ENCODE measurements at regions not wholly inside any gene's neighbourhood (a gene's known extent, or its start where the extent isn't known, plus 50 kb on each side); places are given as distances from the start of the nearest gene placed in this dataset.

- H3K36me3 ChIP-seq, result no peaks in the 10 kb centered on the region
- no peak for DNase-seq
- no peak overlapping the region for H3K9ac ChIP-seq (ENCODE audit: low read depth in 2 of 2, low read length in 2 of 2)
- intact Hi-C loops (cut with DNase I), result no loop called here
- no peaks in the 10 kb centered on the region for H3K27me3 ChIP-seq
- no peaks in the 10 kb centered on the region for H3K9me3 ChIP-seq
- no peaks in the 10 kb centered on the region for H3K4me1 ChIP-seq
- no peak overlapping the region for H3K4me3 ChIP-seq
- H3K27ac ChIP-seq, result no peak overlapping the region
- TF ChIP-seq, protein P1, sequence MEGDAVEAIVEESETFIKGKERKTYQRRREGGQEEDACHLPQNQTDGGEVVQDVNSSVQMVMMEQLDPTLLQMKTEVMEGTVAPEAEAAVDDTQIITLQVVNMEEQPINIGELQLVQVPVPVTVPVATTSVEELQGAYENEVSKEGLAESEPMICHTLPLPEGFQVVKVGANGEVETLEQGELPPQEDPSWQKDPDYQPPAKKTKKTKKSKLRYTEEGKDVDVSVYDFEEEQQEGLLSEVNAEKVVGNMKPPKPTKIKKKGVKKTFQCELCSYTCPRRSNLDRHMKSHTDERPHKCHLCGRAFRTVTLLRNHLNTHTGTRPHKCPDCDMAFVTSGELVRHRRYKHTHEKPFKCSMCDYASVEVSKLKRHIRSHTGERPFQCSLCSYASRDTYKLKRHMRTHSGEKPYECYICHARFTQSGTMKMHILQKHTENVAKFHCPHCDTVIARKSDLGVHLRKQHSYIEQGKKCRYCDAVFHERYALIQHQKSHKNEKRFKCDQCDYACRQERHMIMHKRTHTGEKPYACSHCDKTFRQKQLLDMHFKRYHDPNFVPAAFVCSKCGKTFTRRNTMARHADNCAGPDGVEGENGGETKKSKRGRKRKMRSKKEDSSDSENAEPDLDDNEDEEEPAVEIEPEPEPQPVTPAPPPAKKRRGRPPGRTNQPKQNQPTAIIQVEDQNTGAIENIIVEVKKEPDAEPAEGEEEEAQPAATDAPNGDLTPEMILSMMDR (IDR thresholded peaks at IDR 0.05), result no peak
Observed at GRCh38 chr10:36033808-36034207, 391.7 kb upstream of the FZD8 start.

- TF ChIP-seq, protein P1 (IDR thresholded peaks at IDR 0.05), result no peak
- Histone ChIP-seq H3K4me3 (no peak overlapping the region), H3K27ac (no peak overlapping the region), H3K36me3 (no peaks in the 10 kb centered on the region), H3K9ac (ENCODE audit: low read depth in 2 of 2, low read length in 2 of 2) (no peak overlapping the region), H3K27me3 (no peaks in the 10 kb centered on the region), H3K9me3 (no peaks in the 10 kb centered on the region), H3K4me1 (no peaks in the 10 kb centered on the region)
- intact Hi-C loops (cut with DNase I), result no loop called here
- no peak for DNase-seq
Observed at GRCh38 chr10:36030516-36030915, 388.4 kb upstream of the FZD8 start.

DNA sequence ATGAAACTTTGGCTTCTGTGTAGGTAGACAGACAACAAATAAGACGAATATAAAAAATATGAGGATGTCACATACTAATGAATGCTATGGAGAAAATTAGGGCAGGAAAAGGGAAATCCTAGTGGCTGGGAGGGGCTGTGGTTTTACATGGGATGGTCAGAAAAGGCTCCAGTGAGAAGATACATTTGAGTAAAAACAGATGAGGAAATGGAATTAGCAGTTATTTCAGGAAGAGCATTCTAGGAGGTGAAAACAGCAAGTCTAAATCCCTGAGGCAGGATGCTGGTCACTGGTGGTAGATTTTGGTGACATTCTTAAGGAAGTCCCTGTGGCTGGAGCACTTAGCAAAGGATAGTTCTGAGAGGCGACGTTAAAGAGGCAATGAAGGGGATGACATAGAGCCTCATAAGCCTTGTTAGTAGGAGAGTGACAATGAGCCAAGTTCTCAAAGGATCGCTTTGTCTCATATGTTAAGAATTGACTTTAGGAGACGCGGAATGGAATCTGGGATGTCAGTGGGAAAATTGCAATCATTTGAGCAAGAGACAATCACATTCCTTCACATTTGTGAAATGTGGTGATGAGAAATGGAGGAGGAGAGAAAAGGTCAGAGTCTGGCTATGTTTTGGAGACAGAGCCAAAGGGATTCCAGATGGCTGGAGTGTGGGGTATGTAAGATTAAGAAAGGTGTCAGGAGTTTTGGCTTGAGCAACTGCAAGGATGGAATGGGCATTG is 384.7 kb upstream of the FZD8 start:
- Histone ChIP-seq H3K36me3 (no peaks in the 10 kb centered on the region), H3K4me1 (no peaks in the 10 kb centered on the region), H3K9me3 (no peaks in the 10 kb centered on the region), H3K27ac (no peak overlapping the region), H3K27me3 (no peaks in the 10 kb centered on the region), H3K9ac (ENCODE audit: low read depth in 2 of 2, low read length in 2 of 2) (no peak overlapping the region), H3K4me3 (no peak overlapping the region)
- DNase-seq, result no peak
- intact Hi-C loops (cut with DNase I), result no loop called here
- TF ChIP-seq, protein P1 (IDR thresholded peaks at IDR 0.05), result no peak

DNA sequence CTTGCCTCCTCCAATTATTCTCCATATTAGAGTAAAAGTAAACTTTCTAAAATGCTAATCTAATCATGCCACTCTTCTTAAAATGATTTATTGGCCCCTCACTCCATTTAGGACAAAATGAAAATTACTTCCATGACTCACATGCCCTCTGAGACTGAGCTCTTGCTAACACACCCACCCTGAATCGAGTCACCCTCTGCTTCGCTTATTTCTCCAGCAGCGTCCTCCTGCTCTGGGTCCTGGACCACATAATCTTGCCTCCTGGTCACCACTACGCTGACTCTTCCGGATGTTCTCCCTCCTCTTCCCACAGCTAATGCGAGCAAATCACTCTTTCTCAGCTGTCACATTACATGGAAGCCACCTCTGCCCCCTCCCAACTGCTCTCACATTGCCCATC is 384.0 kb upstream of the FZD8 start:
- Histone ChIP-seq H3K27me3 (no peaks in the 10 kb centered on the region), H3K4me1 (no peaks in the 10 kb centered on the region), H3K4me3 (no peak overlapping the region), H3K36me3 (no peaks in the 10 kb centered on the region), H3K9me3 (no peaks in the 10 kb centered on the region), H3K27ac (no peak overlapping the region), H3K9ac (ENCODE audit: low read depth in 2 of 2, low read length in 2 of 2) (no peak overlapping the region)
- TF ChIP-seq, protein P1 (IDR thresholded peaks at IDR 0.05), result no peak
- no peak for DNase-seq
- intact Hi-C loops (cut with DNase I), result no loop called here

DNA sequence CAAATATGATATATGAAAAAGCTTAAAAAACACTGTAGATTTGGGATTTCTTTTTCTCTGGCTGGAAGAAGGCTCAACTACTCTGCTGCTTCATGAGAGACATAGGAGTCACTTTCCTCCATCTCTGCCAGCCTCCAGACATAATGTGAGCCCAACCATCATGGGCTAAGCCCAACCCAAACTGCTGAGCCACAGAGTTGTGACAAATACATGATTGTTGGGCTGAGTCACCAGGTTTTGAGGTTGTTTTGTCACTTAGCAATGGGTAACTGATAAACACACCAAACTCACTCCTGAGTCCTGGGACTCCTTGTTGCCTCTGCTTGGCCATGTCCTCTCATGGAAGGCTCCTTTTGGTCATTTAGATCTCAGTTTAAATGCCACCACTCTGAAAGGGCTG is 381.8 kb upstream of the FZD8 start:
- Histone ChIP-seq H3K27me3 (no peaks in the 10 kb centered on the region), H3K27ac (no peak overlapping the region), H3K9ac (ENCODE audit: low read depth in 2 of 2, low read length in 2 of 2) (no peak overlapping the region), H3K4me1 (no peaks in the 10 kb centered on the region), H3K36me3 (no peaks in the 10 kb centered on the region), H3K4me3 (no peak overlapping the region), H3K9me3 (no peaks in the 10 kb centered on the region)
- TF ChIP-seq, protein P1 (IDR thresholded peaks at IDR 0.05), result no peak
- DNase-seq, result no peak
- intact Hi-C loops (cut with DNase I), result no loop called here
